Left kidney (tissue), 1 donor: ENCODE measurements at regions not wholly inside any gene's neighbourhood (a gene's known extent, or its start where the extent isn't known, plus 50 kb on each side); places are given as distances from the start of the nearest gene placed in this dataset.
"Not testable (repeated sequence)": the region's sequence is repeated elsewhere in the genome, so short reads cannot be mapped to it uniquely, and the experiment has no call there.

ENCODE experiments used
- DNase-seq: peaks from one replicate; pipeline ENCODE4 v3.0.0-alpha.2; 2013

- not testable (repeated sequence) for DNase-seq
These were observed 93.9 kb upstream of the TCF21 start for GRCh38 chr6:133795051-133795450.

GRCh38 chr6:133796235-133796634, 92.7 kb upstream of the TCF21 start:
- DNase-seq = no peak

GRCh38 chr6:133799043-133799442, 89.9 kb upstream of the TCF21 start:
- DNase-seq = no peak

GRCh38 chr6:133802861-133803260, 86.1 kb upstream of the TCF21 start:
- DNase-seq = no peak

GRCh38 chr6:133804265-133804664, 84.6 kb upstream of the TCF21 start:
- no peak for DNase-seq

GRCh38 chr6:133805876-133806275, 83.0 kb upstream of the TCF21 start:
- DNase-seq = no peak

GRCh38 chr6:133806382-133807140, 82.4 kb upstream of the TCF21 start:
- no peak for DNase-seq

- DNase-seq = no peak
These were observed 81.4 kb upstream of the TCF21 start for GRCh38 chr6:133807501-133807900.

- DNase-seq = no peak
These were observed 79.5 kb upstream of the TCF21 start for GRCh38 chr6:133809406-133809805.

- DNase-seq = no peak
These were observed 77.4 kb upstream of the TCF21 start for GRCh38 chr6:133811557-133811956.

GRCh38 chr6:133812446-133812845, 76.5 kb upstream of the TCF21 start:
- not testable (repeated sequence) for DNase-seq

- DNase-seq = no peak
These were observed 74.7 kb upstream of the TCF21 start for GRCh38 chr6:133814238-133814637.

GRCh38 chr6:133814797-133815196, 74.1 kb upstream of the TCF21 start:
- DNase-seq = no peak

GRCh38 chr6:133815313-133815712, 73.6 kb upstream of the TCF21 start:
- DNase-seq = no peak

GRCh38 chr6:133816171-133816570, 72.7 kb upstream of the TCF21 start:
- no peak for DNase-seq

- no peak for DNase-seq
These were observed 71.4 kb upstream of the TCF21 start for GRCh38 chr6:133817460-133818047.

- DNase-seq = no peak
These were observed 70.6 kb upstream of the TCF21 start for GRCh38 chr6:133818320-133818719.

- DNase-seq = no peak
These were observed 68.7 kb upstream of the TCF21 start for GRCh38 chr6:133820208-133820607.

- no peak for DNase-seq
These were observed 61.1 kb upstream of the TCF21 start for GRCh38 chr6:133827766-133828165.

- peak; percentile 80 for DNase-seq
These were observed 55.0 kb upstream of the TCF21 start for GRCh38 chr6:133833949-133834359.

- DNase-seq = no peak
These were observed 54.3 kb upstream of the TCF21 start for GRCh38 chr6:133834472-133835170.

GRCh38 chr6:133835901-133836300, 53.0 kb upstream of the TCF21 start:
- no peak for DNase-seq

- DNase-seq = no peak
These were observed 51.0 kb upstream of the TCF21 start for GRCh38 chr6:133837801-133838349.
